NCI-H2107 treated with DMSO at 0.1 percent for 48 hours (cell line): ENCODE measurements at regions not wholly inside any gene's neighbourhood (a gene's known extent, or its start where the extent isn't known, plus 50 kb on each side); places are given as distances from the start of the nearest gene placed in this dataset.
A peak's percentile ranks its signal among the peaks of the same experiment; 100 is the strongest.

Source experiments
- DNase-seq: peaks from one replicate; lab custom pipeline; 2025; ENCODE audit not compliant: unreplicated experiment; lab: John Stamatoyannopoulos, UW

- DNase-seq: no peak
These were observed 55.7 kb downstream of the IRF2BP2 start for GRCh38 chr1:234554218-234554697.

GRCh38 chr1:234553240-234554188 lies 56.5 kb downstream of the IRF2BP2 start:
- DNase-seq: no peak

GRCh38 chr1:234551032-234551378 lies 59.0 kb downstream of the IRF2BP2 start:
- no peak for DNase-seq

GRCh38 chr1:234550341-234551031 lies 59.5 kb downstream of the IRF2BP2 start:
- no peak for DNase-seq

- no peak for DNase-seq
These were observed 60.4 kb downstream of the IRF2BP2 start for GRCh38 chr1:234549447-234550021.

- no peak for DNase-seq
These were observed 62.8 kb downstream of the IRF2BP2 start for GRCh38 chr1:234546890-234547788.

GRCh38 chr1:234546387-234546704 lies 63.6 kb downstream of the IRF2BP2 start:
- no peak for DNase-seq

- DNase-seq: no peak
These were observed 64.2 kb downstream of the IRF2BP2 start for GRCh38 chr1:234545517-234546386.

DNA sequence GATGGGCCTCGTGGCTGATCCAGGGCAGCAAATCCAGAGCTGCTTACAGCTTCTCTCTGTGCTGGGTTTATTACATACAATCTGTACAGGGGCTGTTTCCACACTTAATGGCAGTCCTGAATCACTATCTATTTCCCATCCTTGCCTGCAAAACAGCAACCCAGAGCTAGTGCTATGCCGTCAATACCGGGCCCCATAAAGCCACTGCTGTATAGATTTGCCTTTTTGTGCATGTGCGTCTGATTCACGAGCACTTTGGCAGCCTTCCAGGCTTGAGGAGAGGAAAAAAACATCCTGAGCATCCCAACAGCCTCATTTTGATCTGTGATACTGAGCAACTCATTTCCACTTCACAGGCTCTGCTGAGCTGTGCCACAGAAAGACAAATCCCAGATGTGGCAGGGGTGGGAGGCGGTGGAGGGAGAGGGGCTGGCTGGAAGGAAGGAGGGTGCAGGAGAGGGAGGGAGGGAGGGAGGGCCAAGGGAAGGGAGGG lies 65.2 kb upstream of the TARBP1 start:
- peak; percentile 85 for DNase-seq

DNA sequence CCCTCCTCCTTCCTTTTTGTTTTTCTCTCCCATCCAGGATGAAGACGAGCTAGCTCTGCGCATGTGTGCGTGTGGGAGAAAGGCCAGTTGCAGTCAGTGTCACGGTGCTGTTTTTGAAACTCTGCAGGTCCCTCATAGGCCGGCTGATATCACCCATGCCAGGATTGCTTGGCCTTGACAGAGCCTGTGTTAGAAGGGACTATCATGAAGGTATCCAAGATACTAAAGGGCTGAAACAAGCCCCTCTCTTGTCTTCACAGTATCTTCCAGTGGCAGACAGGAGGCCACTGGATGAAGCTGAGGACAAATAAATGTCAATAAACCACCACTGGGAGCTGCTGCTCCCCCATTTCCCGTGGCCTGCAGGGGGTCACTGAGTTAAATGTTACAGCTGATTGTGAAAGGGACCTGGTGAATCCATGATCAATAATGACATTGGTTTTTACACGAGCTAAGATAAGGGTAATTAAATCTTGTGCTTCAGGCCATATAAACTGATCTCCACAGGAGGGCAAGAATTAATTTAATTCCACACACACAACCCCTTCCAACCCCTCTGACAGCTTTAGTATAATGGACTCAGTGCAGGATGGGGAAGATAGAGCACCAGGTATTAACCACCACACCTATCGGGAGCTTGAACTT lies 64.6 kb upstream of the TARBP1 start:
- no peak for DNase-seq

DNA sequence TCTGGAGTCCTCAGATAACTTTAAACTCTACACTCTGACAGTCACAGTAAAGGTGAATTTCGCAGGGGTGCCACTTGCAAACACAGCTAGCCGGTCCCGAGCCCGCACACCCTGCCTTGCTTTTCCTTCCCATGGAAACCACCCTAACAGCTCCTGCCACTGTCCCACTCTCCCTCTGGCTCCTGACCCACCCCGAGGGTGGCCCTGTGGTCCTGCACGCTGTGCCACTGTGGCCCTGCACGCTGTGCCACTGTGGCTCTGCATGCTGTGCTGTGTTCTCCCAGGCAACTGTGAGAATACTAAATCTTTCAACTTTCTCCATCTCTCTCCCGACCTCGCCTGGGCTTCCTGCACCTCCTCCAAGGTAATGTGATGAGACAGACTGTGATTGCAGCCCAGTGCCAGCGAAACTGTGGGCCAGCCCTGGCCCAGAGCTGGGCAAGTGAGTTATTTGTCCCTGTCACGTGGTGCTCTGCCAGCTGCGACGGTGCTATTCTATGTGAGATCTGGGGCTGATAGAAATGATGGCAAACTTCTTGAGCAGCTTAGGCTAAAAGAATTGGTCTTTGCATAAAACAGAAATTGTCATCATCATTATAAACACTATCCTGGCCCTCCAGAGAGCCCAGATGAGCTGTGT lies 63.4 kb upstream of the TARBP1 start:
- DNase-seq: no peak

GRCh38 chr1:234541286-234541975 lies 62.5 kb upstream of the TARBP1 start:
- no peak for DNase-seq

- no peak for DNase-seq
These were observed 61.4 kb upstream of the TARBP1 start for GRCh38 chr1:234540404-234540762.

DNA sequence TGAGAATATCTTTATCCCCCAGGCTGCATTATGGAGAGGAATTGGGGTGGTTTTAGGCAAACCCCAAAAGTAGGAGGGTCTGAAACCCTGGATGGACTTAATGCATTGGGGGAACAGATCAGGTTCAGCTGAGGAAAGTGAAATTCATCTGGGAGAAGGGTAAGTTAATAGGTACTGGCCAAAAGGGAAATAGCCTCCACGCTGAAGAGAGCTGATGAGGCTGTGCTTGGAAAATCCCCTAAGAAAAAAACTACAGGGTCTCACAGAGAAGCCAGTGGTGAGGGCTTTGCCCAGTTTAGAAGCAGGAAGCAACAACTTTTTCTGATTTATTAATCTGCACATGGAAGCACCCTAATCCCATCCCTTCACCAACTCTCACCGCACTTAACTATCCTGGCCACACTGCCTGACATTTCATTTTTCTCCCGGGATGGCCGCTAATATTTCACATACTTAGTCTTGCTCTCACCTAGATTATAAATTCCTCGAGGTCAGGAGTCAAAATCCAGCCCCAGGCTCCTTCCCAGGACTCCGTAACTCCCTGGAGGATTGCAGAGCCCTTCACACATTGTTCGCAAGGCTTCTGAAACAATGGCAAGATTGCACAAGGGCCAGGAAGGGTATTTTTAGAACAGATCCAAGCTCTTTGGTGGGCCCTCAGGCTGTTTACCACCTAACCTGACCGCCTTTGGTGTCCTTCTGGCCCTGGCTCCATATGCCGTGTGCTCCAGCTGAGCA lies 60.9 kb upstream of the TARBP1 start:
- no peak for DNase-seq

GRCh38 chr1:234538930-234539649 lies 60.1 kb upstream of the TARBP1 start:
- no peak for DNase-seq

DNA sequence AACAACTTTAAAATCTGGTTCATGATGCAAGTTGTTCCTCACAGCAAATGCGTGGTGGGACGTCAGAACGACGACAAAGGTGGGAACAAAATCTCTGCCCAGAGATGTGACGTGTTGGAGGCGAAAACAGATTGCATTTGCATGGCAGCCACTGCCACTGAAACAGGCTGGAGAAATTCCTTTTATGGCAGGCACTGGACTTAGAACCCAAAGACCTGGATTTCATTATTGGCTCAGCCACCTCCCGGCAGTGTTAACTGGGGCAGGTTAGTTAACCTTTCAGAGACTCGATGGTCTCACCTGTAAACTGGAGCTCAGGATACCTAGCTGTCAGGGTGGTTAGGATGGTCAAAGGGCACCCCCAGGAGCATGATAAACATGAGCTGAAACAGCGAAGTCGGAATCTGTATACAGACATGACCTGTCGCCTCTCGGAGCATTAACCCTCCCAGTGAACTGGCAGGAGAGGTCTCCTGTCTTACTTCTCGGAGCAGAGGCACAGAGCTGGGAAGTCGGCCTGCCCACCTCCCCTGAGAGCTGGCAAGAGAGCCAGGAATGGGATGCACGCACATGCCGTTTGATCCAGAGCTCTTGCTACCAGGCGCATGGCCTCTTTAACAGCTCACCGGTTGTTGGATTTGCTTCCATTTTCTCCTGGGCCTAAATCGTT lies 59.2 kb upstream of the TARBP1 start:
- no peak for DNase-seq
